H1 (cell line): ENCODE measurements at regions not wholly inside any gene's neighbourhood (a gene's known extent, or its start where the extent isn't known, plus 50 kb on each side); places are given as distances from the start of the nearest gene placed in this dataset.

Source experiments
- CTCF ChIA-PET: fragments of 300-600 bp; sonication (Branson Sonifier 250); formaldehyde crosslinking; loops from one replicate; lab custom pipeline; 2021; ENCODE audit not compliant: partially characterized antibody; lab: Charles Lee
- POLR2A ChIA-PET: fragments of 300-600 bp; sonication (Branson Sonifier 250); formaldehyde crosslinking; loops from one replicate; lab custom pipeline; 2021; ENCODE audit warnings: inconsistent platforms; ENCODE audit not compliant: partially characterized antibody; lab: Charles Lee
- DNase-seq, 2 experiments: peaks; one replicate each; pipeline versions ENCODE4 v3.0.0 to v3.0.0-alpha.2; 2010 to 2022; ENCODE audit warnings: low spot score in 2 of 2, low read depth in 1 of 2, mixed read lengths in 1 of 2
- FAIRE-seq: peaks from 2 replicates; lab custom pipeline; 2011; peaks lifted over from hg19 to GRCh38; lab: Jason Lieb, UNC
- H2AFZ ChIP-seq: 2 replicates; pipeline ENCODE4 v1.8.1; 2012; ENCODE audit warnings: low read length, inconsistent platforms
- H2AK5ac ChIP-seq: 2 replicates; pipeline ENCODE4 v1.6.1; 2013; ENCODE audit warnings: low read depth, low read length
- H2BK120ac ChIP-seq: replicated peaks from 2 replicates; pipeline ENCODE3; 2013; ENCODE audit warnings: low read depth, low read length, inconsistent platforms
- H2BK12ac ChIP-seq: 2 replicates; pipeline ENCODE4 v1.6.1; 2013; ENCODE audit warnings: low read depth, low read length
- H2BK15ac ChIP-seq: 2 replicates; pipeline ENCODE4 v1.6.1; 2013; ENCODE audit warnings: low read length
- H2BK20ac ChIP-seq: 2 replicates; pipeline ENCODE4 v1.6.1; 2013; ENCODE audit warnings: low read length
- H2BK5ac ChIP-seq: 2 replicates; pipeline ENCODE4 v1.6.1; 2013; ENCODE audit warnings: low read depth, low read length
- H3K14ac ChIP-seq: 2 replicates; pipeline ENCODE4 v1.6.1; 2013; ENCODE audit warnings: inconsistent platforms; ENCODE audit not compliant: insufficient read length
- H3K18ac ChIP-seq: 2 replicates; pipeline ENCODE4 v1.6.1; 2013; ENCODE audit warnings: low read length; ENCODE audit errors: extremely low read depth
- H3K23ac ChIP-seq: 2 replicates; pipeline ENCODE4 v1.6.1; 2013; ENCODE audit warnings: inconsistent platforms; ENCODE audit not compliant: insufficient read length
- H3K23me2 ChIP-seq: 2 replicates; pipeline ENCODE4 v1.6.1; 2013; ENCODE audit warnings: low read depth, low read length
- H3K27ac ChIP-seq: 2 replicates; pipeline ENCODE4 v1.6.1; 2011; ENCODE audit warnings: low read depth, low read length, inconsistent platforms
- H3K27me3 ChIP-seq, 4 experiments: replicated peaks in 1 of 4; 1 replicate in 1 of 4; 2 replicates in 3 of 4; pipeline versions ENCODE4 v1.6.1 to v1.8.1; 2011 to 2013; ENCODE audit warnings: low read length in 3 of 4, mild to moderate bottlenecking in 3 of 4, inconsistent platforms in 2 of 4, mixed read lengths in 2 of 4, moderate library complexity in 1 of 4; ENCODE audit not compliant: control insufficient read depth in 3 of 4, insufficient read depth in 3 of 4; ENCODE audit errors: extremely low read depth in 1 of 4
- H3K36me3 ChIP-seq, 4 experiments: 2 replicates each; pipeline versions ENCODE4 v1.6.1 to v1.8.1; 2011 to 2013; ENCODE audit warnings: mild to moderate bottlenecking in 4 of 4, low read length in 3 of 4, moderate library complexity in 2 of 4, control low read depth in 1 of 4, inconsistent platforms in 1 of 4; ENCODE audit not compliant: insufficient read depth in 4 of 4, control insufficient read depth in 2 of 4
- H3K4ac ChIP-seq: replicated peaks from 2 replicates; pipeline ENCODE3; 2013; ENCODE audit warnings: low read length, low read depth, mixed read lengths, inconsistent platforms; ENCODE audit not compliant: insufficient read length
- H3K4me1 ChIP-seq, 4 experiments: replicated peaks in 1 of 4; 1 replicate in 1 of 4; 2 replicates in 3 of 4; pipeline versions ENCODE4 v1.6.1 to v1.8.1; 2011 to 2013; ENCODE audit warnings: low read length in 3 of 4, inconsistent platforms in 2 of 4, mixed read lengths in 1 of 4; ENCODE audit not compliant: insufficient read depth in 4 of 4, control insufficient read depth in 3 of 4
- H3K4me2 ChIP-seq, 2 experiments: 2 replicates each; pipeline versions ENCODE4 v1.6.1 to v1.8.1; 2011 to 2013; ENCODE audit warnings: low read depth in 2 of 2, low read length in 2 of 2, control low read depth in 1 of 2, inconsistent platforms in 1 of 2, mild to moderate bottlenecking in 1 of 2; ENCODE audit not compliant: insufficient read depth in 1 of 2
- H3K4me3 ChIP-seq, 4 experiments: fragments of 200-600, 300-600 bp in 1 of 4; sonication (generic), shearing (Covaris generic), sonication (Bioruptor Twin) in 1 of 4; 2 replicates each; pipeline versions ENCODE4 v1.5.1 to v1.8.1; 2011 to 2016; ENCODE audit warnings: low read length in 4 of 4, low read depth in 3 of 4, control low read depth in 2 of 4, inconsistent platforms in 2 of 4, mild to moderate bottlenecking in 2 of 4, mixed read lengths in 1 of 4, moderate library complexity in 1 of 4; ENCODE audit not compliant: insufficient read depth in 2 of 4; ENCODE audit errors: extremely low read depth in 1 of 4
- H3K56ac ChIP-seq: replicated peaks from 2 replicates; pipeline ENCODE3; 2013; ENCODE audit warnings: low read depth, mild to moderate bottlenecking, mixed read lengths, low read length, inconsistent platforms; ENCODE audit not compliant: insufficient read length
- H3K79me1 ChIP-seq: 2 replicates; pipeline ENCODE4 v1.6.1; 2013; ENCODE audit warnings: low read depth, low read length, control low read depth
- H3K79me2 ChIP-seq, 2 experiments: 2 replicates each; pipeline versions ENCODE4 v1.6.1 to v1.8.1; 2012 to 2013; ENCODE audit warnings: low read length in 2 of 2, mild to moderate bottlenecking in 2 of 2, inconsistent platforms in 1 of 2; ENCODE audit not compliant: insufficient read depth in 2 of 2, control insufficient read depth in 1 of 2
- H3K9ac ChIP-seq, 4 experiments: replicated peaks in 1 of 4; 1 replicate in 1 of 4; 2 replicates in 3 of 4; pipeline versions ENCODE4 v1.6.1 to v1.8.1; 2011 to 2013; ENCODE audit warnings: low read depth in 3 of 4, low read length in 3 of 4, control low read depth in 2 of 4, mild to moderate bottlenecking in 2 of 4, moderate library complexity in 2 of 4, inconsistent platforms in 1 of 4; ENCODE audit errors: extremely low read depth in 1 of 4
- H3K9me3 ChIP-seq, 2 experiments: 2 replicates each; pipeline versions ENCODE4 v1.6.1 to v1.8.1; 2012 to 2013; ENCODE audit warnings: mild to moderate bottlenecking in 2 of 2, moderate library complexity in 2 of 2, control low read depth in 1 of 2, inconsistent platforms in 1 of 2, low read depth in 1 of 2, low read length in 1 of 2, mixed read lengths in 1 of 2; ENCODE audit not compliant: insufficient read depth in 2 of 2
- H4K20me1 ChIP-seq, 2 experiments: replicated peaks in 1 of 2; 2 replicates each; pipeline versions ENCODE3 to v1.8.1; 2011 to 2013; ENCODE audit warnings: inconsistent platforms in 2 of 2, low read length in 2 of 2, mild to moderate bottlenecking in 1 of 2; ENCODE audit not compliant: insufficient read depth in 2 of 2, control insufficient read depth in 1 of 2
- H4K5ac ChIP-seq: 2 replicates; pipeline ENCODE4 v1.6.1; 2013; ENCODE audit warnings: low read length, low read depth, mixed read lengths, inconsistent platforms; ENCODE audit not compliant: insufficient read length
- H4K8ac ChIP-seq: 2 replicates; pipeline ENCODE4 v1.8.0; 2013; ENCODE audit warnings: mild to moderate bottlenecking, moderate library complexity, low read length, inconsistent platforms; ENCODE audit not compliant: insufficient read depth; ENCODE audit errors: extremely low read depth
- H4K91ac ChIP-seq: replicated peaks from 2 replicates; pipeline ENCODE3; 2013; ENCODE audit warnings: low read length, mixed read lengths, inconsistent platforms; ENCODE audit not compliant: insufficient read length
- FOSL1 ChIP-seq: IDR thresholded peaks from 2 replicates; pipeline ENCODE4 v1.6.1; 2011; ENCODE audit warnings: mild to moderate bottlenecking, low read depth, low read length, moderate library complexity; ENCODE audit not compliant: insufficient read depth
- SUZ12 ChIP-seq: fragments of 200-600 bp; sonication (generic); IDR thresholded peaks from 2 replicates; pipeline ENCODE4 v1.6.1; 2012; ENCODE audit warnings: mild to moderate bottlenecking, inconsistent platforms, low read length, moderate library complexity, mixed read lengths
- WGBS, 2 experiments: shearing (Covaris generic) in 1 of 2; methylation state at CpG; one replicate each; pipeline versions ENCODE4 v1.1.6 to v1.1.7; 2013 to 2015; ENCODE audit warnings: low lambda C conversion rate in 2 of 2, mixed read lengths in 2 of 2, inconsistent platforms in 1 of 2, low coverage in 1 of 2, missing lambda C conversion rate in 1 of 2; ENCODE audit not compliant: insufficient replicate concordance in 2 of 2, insufficient coverage in 1 of 2, insufficient read length in 1 of 2; ENCODE audit errors: extremely low coverage in 1 of 2, missing lambda C conversion rate in 1 of 2; 5-methylcytosine and 5-hydroxymethylcytosine counted together

- Histone ChIP-seq H2BK20ac (no peak overlapping the region), H4K20me1 (no peaks in the 10 kb centered on the region), H3K14ac (no peak overlapping the region), H3K4ac (no peak overlapping the region), H3K56ac (no peak overlapping the region), H3K9ac (no peak overlapping the region), H2BK5ac (no peak overlapping the region), H2AK5ac (no peak overlapping the region), H2BK15ac (no peak overlapping the region), H3K27me3 (0 out of 7 replicates have a peak, but pooled peaks cover 0 to 2% (median 0%) of the 10 kb centered on the region in 4 experiments), H3K4me1 (peaks cover 0 to 2% (median 0%) of the 10 kb centered on the region in 4 experiments; a peak in 1 of 7 replicates), H3K18ac (no peak overlapping the region), H3K9me3 (no peaks in the 10 kb centered on the region), H3K23me2 (no peaks in the 10 kb centered on the region), H4K5ac (no peak overlapping the region), H3K79me2 (no peaks in the 10 kb centered on the region), H3K23ac (no peak overlapping the region), H3K4me3 (no peak overlapping the region), H3K4me2 (no peak overlapping the region), H2BK12ac (no peak overlapping the region), H3K27ac (no peak overlapping the region), H4K91ac (no peak overlapping the region), H3K79me1 (no peaks in the 10 kb centered on the region), H2BK120ac (no peak overlapping the region), H4K8ac (no peak overlapping the region), H3K36me3 (no peaks in the 10 kb centered on the region), H2AFZ (no peak overlapping the region)
- POLR2A ChIA-PET, result no interaction called here
- FAIRE-seq (no peak), DNase-seq (no peak)
- CTCF ChIA-PET, result no interaction called here
- 89% methylated on average over 2 of the region's 2 CpGs; no CpG with 5 or more reads in 1 of the 2 experiments for WGBS, 2 experiments
- no peak for TF ChIP-seq SUZ12
- no peak for TF ChIP-seq FOSL1
Observed at GRCh38 chr15:101547737-101548136, 58.2 kb upstream of the PCSK6 start.
